ENCODE measurements at regions not wholly inside any gene's neighbourhood (a gene's known extent, or its start where the extent isn't known, plus 50 kb on each side); places are given as distances from the start of the nearest gene placed in this dataset.

DNA sequence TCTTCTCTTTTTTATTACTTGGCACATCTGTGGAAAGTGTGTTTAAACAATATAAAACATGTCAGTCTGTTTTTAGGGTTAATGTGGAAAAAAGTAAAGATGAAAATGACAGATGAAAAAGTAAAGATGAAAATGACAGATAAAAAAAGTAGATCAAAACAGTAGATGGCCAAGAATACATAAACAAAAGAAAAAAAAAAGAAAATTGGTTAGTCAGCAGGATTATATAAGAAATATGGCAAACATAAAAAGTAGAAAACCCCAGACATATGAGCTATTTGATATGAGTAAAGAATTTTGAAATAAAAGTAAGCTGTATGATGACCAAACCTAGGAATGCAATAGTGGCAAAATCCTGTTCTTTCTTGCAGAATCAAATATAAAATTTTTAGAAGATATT, 365.7 kb upstream of the AKR1E2 start:
- TF ChIP-seq, protein P1, sequence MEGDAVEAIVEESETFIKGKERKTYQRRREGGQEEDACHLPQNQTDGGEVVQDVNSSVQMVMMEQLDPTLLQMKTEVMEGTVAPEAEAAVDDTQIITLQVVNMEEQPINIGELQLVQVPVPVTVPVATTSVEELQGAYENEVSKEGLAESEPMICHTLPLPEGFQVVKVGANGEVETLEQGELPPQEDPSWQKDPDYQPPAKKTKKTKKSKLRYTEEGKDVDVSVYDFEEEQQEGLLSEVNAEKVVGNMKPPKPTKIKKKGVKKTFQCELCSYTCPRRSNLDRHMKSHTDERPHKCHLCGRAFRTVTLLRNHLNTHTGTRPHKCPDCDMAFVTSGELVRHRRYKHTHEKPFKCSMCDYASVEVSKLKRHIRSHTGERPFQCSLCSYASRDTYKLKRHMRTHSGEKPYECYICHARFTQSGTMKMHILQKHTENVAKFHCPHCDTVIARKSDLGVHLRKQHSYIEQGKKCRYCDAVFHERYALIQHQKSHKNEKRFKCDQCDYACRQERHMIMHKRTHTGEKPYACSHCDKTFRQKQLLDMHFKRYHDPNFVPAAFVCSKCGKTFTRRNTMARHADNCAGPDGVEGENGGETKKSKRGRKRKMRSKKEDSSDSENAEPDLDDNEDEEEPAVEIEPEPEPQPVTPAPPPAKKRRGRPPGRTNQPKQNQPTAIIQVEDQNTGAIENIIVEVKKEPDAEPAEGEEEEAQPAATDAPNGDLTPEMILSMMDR (IDR thresholded peaks at IDR 0.05; ENCODE audit: low read depth, low read length, missing control alignments) = no peak
- H3K4me3 ChIP-seq (replicated peaks; ENCODE audit: low read depth, low read length) = no peak overlapping the region

DNA sequence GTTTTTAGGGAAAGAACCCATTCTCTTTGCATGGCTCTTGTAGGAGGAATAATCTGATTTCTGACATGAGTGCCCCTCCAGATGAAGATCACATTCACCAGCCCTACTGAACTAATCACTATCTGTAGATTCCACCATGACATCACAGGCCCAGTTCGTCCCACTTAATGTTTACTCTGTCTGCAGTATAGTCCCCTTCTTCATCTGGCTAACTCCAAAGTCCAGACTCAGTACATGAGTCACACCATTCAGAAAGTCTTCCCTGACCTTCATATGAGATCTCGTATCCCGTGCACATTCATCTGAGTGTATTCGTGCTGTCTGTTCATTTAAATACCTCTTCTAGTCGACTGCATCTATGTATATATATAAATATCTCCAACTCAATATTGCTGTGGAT, 366.5 kb upstream of the AKR1E2 start:
- TF ChIP-seq, protein P1 (IDR thresholded peaks at IDR 0.05; ENCODE audit: low read depth, low read length, missing control alignments) = no peak
- H3K4me3 ChIP-seq (replicated peaks; ENCODE audit: low read depth, low read length) = no peak overlapping the region
- no peak for DNase-seq (ENCODE audit: extremely low read depth, low read depth)

More for the DNA sequence above, 365.7 kb upstream of the AKR1E2 start:
- no peak for DNase-seq (ENCODE audit: extremely low read depth, low read depth)

DNA sequence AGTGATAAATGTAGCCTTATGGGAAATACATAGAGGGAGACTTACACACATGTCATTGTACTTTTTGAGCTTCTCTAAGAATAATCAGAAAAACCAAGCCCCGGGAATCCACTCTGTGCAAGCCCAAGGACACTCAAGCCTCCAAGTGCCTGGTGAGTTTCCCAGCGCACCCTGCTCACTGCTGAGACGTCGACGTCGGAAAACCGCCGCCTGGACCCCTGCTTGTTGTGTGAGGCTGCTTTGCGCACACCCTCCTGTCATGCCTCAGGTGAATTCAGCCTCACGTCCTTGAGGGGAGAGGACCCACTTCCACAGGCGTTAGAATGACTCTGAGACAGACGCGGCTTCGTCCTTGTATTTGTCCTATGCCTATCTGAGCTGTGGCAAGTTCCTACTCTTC, 368.4 kb upstream of the AKR1E2 start:
- H3K4me3 ChIP-seq (replicated peaks; ENCODE audit: low read depth, low read length) = no peak overlapping the region
- TF ChIP-seq, protein P1 (IDR thresholded peaks at IDR 0.05; ENCODE audit: low read depth, low read length, missing control alignments) = no peak
- DNase-seq (ENCODE audit: extremely low read depth, low read depth) = no peak

DNA sequence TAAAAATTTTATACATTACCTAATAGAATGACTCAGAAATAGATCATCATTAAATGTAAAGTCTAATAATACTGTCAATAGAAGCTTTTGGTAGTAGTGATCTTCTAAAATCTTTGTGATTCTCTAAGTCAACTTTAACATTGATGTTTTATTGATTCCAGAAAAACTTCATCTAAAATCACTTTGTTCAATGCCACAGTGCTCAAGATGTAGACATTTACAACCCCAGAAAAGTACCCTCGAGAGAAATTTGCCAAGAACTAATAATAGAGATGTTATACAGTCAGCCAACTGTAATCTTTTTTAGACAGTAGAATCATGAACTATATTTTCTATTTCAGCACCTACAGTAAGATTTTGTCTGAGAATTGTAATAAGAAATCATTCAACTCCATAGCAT, 369.2 kb upstream of the AKR1E2 start:
- TF ChIP-seq, protein P1 (IDR thresholded peaks at IDR 0.05; ENCODE audit: low read depth, low read length, missing control alignments) = no peak
- H3K4me3 ChIP-seq (replicated peaks; ENCODE audit: low read depth, low read length) = no peak overlapping the region
- no peak for DNase-seq (ENCODE audit: extremely low read depth, low read depth)

DNA sequence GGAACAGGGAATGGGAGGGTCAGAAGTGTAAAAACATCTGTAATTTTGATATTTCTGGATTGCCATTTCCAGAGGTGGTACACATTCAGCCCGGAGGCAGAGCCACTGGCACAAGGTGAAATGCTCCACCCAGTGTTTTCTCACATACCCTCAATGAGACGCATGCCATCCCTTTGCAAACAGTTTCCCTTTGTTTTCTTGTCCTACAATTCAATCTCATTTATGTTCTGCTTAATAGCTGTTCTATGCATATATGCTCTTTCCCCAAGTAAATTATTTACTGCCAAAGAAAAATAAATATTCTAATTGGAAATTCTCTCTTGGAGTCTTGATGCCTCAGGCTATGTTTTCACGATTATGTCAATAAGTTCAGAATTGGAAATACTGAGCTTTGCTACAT, 369.7 kb upstream of the AKR1E2 start:
- no peak overlapping the region for H3K4me3 ChIP-seq (replicated peaks; ENCODE audit: low read depth, low read length)
- TF ChIP-seq, protein P1 (IDR thresholded peaks at IDR 0.05; ENCODE audit: low read depth, low read length, missing control alignments) = no peak

DNA sequence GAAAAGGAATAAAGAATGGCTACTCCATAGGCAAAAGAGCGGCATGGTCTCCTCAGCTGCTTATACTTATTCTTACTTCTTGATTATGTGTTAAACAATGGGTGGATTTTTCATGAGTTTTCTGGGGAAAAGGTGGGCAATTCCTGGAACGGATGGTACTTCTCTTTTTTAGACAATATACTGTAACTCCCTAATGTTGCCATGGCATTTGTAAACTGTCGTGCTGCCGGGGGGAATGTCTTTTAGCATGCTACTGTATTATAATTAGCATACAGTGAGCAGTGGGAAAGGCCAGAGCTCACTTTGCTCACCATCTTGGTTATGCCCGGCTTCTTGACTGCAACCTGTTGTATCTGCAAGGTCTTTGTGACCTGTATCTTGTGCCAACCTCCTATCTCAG, 372.1 kb upstream of the AKR1E2 start:
- no peak for DNase-seq (ENCODE audit: extremely low read depth, low read depth)
- TF ChIP-seq, protein P1 (IDR thresholded peaks at IDR 0.05; ENCODE audit: low read depth, low read length, missing control alignments) = no peak
- H3K4me3 ChIP-seq (replicated peaks; ENCODE audit: low read depth, low read length) = no peak overlapping the region

More for the DNA sequence above, 369.7 kb upstream of the AKR1E2 start:
- DNase-seq (ENCODE audit: extremely low read depth, low read depth) = no peak

DNA sequence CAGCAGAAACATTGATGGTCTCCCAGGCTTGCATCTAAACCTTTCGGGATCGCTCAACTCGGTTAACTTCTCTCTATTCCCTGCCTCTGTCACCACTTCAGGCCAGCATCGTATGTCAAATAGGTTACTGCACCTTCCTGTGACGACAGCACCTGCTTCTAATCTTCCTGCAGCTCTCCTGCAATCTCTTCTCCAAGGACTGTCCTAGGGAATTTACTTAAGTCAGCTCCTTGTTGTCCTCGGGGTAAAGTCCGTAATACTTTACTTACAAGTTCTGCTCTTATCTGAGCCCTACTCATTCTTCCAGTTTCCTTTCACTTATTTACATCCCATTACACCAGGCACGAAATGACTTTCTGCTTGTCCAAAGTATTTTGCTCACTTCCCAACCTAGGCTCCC, 372.7 kb upstream of the AKR1E2 start:
- no peak overlapping the region for H3K4me3 ChIP-seq (replicated peaks; ENCODE audit: low read depth, low read length)
- DNase-seq (ENCODE audit: extremely low read depth, low read depth) = no peak
- TF ChIP-seq, protein P1 (IDR thresholded peaks at IDR 0.05; ENCODE audit: low read depth, low read length, missing control alignments) = no peak
